ENCODE measurements at regions not wholly inside any gene's neighbourhood (a gene's known extent, or its start where the extent isn't known, plus 50 kb on each side); places are given as distances from the start of the nearest gene placed in this dataset.
"Not testable (repeated sequence)": the region's sequence is repeated elsewhere in the genome, so short reads cannot be mapped to it uniquely, and the experiment has no call there.

- no peak overlapping the region for H3K4me3 ChIP-seq (ENCODE audit: control extremely low read depth in 1 of 5, extremely low read depth in 1 of 5, insufficient read depth in 1 of 5, low read depth in 2 of 5, low read length in 4 of 5)
- no peaks in the 10 kb centered on the region for H3K9me3 Mint-ChIP-seq (ENCODE audit: insufficient read depth)
- no peak overlapping the region for H3K4me3 Mint-ChIP-seq
- H3K4me1 Mint-ChIP-seq = no peaks in the 10 kb centered on the region
- H3K27me3 Mint-ChIP-seq = peaks cover 10% of the 10 kb centered on the region
- H3K27ac Mint-ChIP-seq = no peak overlapping the region
- no peaks in the 10 kb centered on the region for H3K79me2 ChIP-seq (ENCODE audit: control insufficient read depth, insufficient read depth, low read length)
- H3K9ac ChIP-seq (ENCODE audit: low read length) = no peak overlapping the region
- intact Hi-C loops (cut with micrococcal nuclease) = no loop called here
- H3K27ac ChIP-seq (ENCODE audit: low read length in 2 of 2) = no peak overlapping the region
- ChIA-PET CTCF (no interaction called here), POLR2A (no interaction called here)
- no peaks in the 10 kb centered on the region for H3K36me3 ChIP-seq (replicated peaks in 1 of 2; ENCODE audit: control extremely low read depth in 1 of 2, control insufficient read depth in 1 of 2, extremely low read depth in 1 of 2, insufficient read depth in 2 of 2, low read length in 1 of 2)
- no peak for TF ChIP-seq EZH2 (IDR thresholded peaks at IDR 0.05; ENCODE audit: borderline replicate concordance, insufficient read depth, low read depth, low read length, poor library complexity, severe bottlenecking)
- no peak for TF ChIP-seq CTCF (IDR thresholded peaks at IDR 0.05)
- H3K9me3 ChIP-seq (ENCODE audit: control extremely low read depth in 1 of 3, control insufficient read depth in 2 of 3, insufficient read depth in 1 of 3, low read length in 2 of 3) = peaks cover 0 to 3% (median 0%) of the 10 kb centered on the region in 3 donors
- no peaks in the 10 kb centered on the region for H3K4me1 ChIP-seq (ENCODE audit: control insufficient read depth in 2 of 2, insufficient read depth in 2 of 2, low read length in 2 of 2)
- H2AFZ ChIP-seq (ENCODE audit: insufficient read depth, low read depth, low read length, poor library complexity, severe bottlenecking) = no peak overlapping the region
- DNase-seq (no peak), ATAC-seq (ENCODE audit: low read depth) (no peak)
- peaks cover 0 to 4% (median 0%) of the 10 kb centered on the region in 4 experiments for H3K27me3 ChIP-seq (replicated peaks in 1 of 4; ENCODE audit: control extremely low read depth in 1 of 4, control insufficient read depth in 3 of 4, insufficient read depth in 4 of 4, low read length in 3 of 4)
- no peak overlapping the region for H3K4me2 ChIP-seq (replicated peaks; ENCODE audit: low read depth, low read length, poor library complexity, severe bottlenecking)
- no CpG with 5 or more reads among the region's 4 CpGs for WGBS (ENCODE audit: insufficient coverage)
- no peaks in the 10 kb centered on the region for H4K20me1 ChIP-seq (ENCODE audit: control insufficient read depth, insufficient read depth, low read length, poor library complexity, severe bottlenecking)
Measured at GRCh38 chr10:78605800-78606350, 462.9 kb upstream of the ZMIZ1 start.

- H3K4me3 Mint-ChIP-seq; ATAC-seq (ENCODE audit: low read depth); H3K4me1 Mint-ChIP-seq; H3K4me1 ChIP-seq (ENCODE audit: control insufficient read depth in 2 of 2, insufficient read depth in 2 of 2, low read length in 2 of 2); H3K27me3 ChIP-seq (replicated peaks in 1 of 4; ENCODE audit: control extremely low read depth in 1 of 4, control insufficient read depth in 3 of 4, insufficient read depth in 4 of 4, low read length in 3 of 4); DNase-seq; H3K4me2 ChIP-seq (replicated peaks; ENCODE audit: low read depth, low read length, poor library complexity, severe bottlenecking); H3K9me3 ChIP-seq (ENCODE audit: control extremely low read depth in 1 of 3, control insufficient read depth in 2 of 3, insufficient read depth in 1 of 3, low read length in 2 of 3); H3K79me2 ChIP-seq (ENCODE audit: control insufficient read depth, insufficient read depth, low read length); H3K27ac ChIP-seq (ENCODE audit: low read length in 2 of 2); intact Hi-C loops (cut with micrococcal nuclease); CTCF ChIA-PET; POLR2A ChIA-PET; H2AFZ ChIP-seq (ENCODE audit: insufficient read depth, low read depth, low read length, poor library complexity, severe bottlenecking); H3K9me3 Mint-ChIP-seq (ENCODE audit: insufficient read depth); H3K27me3 Mint-ChIP-seq; H4K20me1 ChIP-seq (ENCODE audit: control insufficient read depth, insufficient read depth, low read length, poor library complexity, severe bottlenecking); H3K9ac ChIP-seq (ENCODE audit: low read length); H3K27ac Mint-ChIP-seq; H3K36me3 ChIP-seq (replicated peaks in 1 of 2; ENCODE audit: control extremely low read depth in 1 of 2, control insufficient read depth in 1 of 2, extremely low read depth in 1 of 2, insufficient read depth in 2 of 2, low read length in 1 of 2); H3K4me3 ChIP-seq (ENCODE audit: control extremely low read depth in 1 of 5, extremely low read depth in 1 of 5, insufficient read depth in 1 of 5, low read depth in 2 of 5, low read length in 4 of 5): not testable (repeated sequence)
- WGBS (ENCODE audit: insufficient coverage) = no CpG with 5 or more reads among the region's 2 CpGs
Measured at GRCh38 chr10:78606766-78607165, 462.0 kb upstream of the ZMIZ1 start.
